A673 (cell line): ENCODE measurements at regions not wholly inside any gene's neighbourhood (a gene's known extent, or its start where the extent isn't known, plus 50 kb on each side); places are given as distances from the start of the nearest gene placed in this dataset.

Source experiments
- EZH2 ChIP-seq: fragments of 200-600 bp; sonication (generic); IDR thresholded peaks from 2 replicates; pipeline ENCODE4 v1.6.1; 2017; ENCODE audit warnings: borderline replicate concordance, low read depth, mild to moderate bottlenecking, mixed read lengths, antibody characterized with exemption, low read length; ENCODE audit not compliant: poor library complexity, severe bottlenecking
- TF ChIP-seq, protein P1 (sequence below): fragments of 300-800, 200-600 bp; sonication (generic); conservative IDR thresholded peaks from 2 replicates; pipeline ENCODE4 v1.5.1; 2017; ENCODE audit warnings: low read depth, mild to moderate bottlenecking, antibody characterized with exemption, low read length, moderate library complexity, mixed read lengths

DNA sequence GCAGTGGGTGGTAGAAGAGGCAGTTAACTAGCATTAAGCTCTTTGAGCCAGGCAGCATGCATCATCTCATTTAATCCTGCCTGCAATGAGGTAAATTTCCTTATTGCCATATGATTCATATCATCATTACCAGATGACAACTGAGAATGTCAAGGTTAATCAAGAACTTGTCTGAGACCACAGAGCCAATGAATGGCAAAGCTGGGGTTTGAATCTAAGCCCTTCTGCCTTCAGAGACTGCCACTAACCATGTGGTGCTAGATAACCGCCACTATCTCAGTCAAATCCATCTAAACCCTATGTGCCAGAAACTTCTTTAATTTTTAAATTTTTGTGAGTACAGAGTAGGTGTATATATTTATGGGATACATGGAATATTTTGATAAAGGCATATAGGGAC lies 77.8 kb upstream of the GRIP1 start:
- TF ChIP-seq, protein P1, sequence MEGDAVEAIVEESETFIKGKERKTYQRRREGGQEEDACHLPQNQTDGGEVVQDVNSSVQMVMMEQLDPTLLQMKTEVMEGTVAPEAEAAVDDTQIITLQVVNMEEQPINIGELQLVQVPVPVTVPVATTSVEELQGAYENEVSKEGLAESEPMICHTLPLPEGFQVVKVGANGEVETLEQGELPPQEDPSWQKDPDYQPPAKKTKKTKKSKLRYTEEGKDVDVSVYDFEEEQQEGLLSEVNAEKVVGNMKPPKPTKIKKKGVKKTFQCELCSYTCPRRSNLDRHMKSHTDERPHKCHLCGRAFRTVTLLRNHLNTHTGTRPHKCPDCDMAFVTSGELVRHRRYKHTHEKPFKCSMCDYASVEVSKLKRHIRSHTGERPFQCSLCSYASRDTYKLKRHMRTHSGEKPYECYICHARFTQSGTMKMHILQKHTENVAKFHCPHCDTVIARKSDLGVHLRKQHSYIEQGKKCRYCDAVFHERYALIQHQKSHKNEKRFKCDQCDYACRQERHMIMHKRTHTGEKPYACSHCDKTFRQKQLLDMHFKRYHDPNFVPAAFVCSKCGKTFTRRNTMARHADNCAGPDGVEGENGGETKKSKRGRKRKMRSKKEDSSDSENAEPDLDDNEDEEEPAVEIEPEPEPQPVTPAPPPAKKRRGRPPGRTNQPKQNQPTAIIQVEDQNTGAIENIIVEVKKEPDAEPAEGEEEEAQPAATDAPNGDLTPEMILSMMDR = no peak
- no peak for TF ChIP-seq EZH2
